ENCODE measurements at regions not wholly inside any gene's neighbourhood (a gene's known extent, or its start where the extent isn't known, plus 50 kb on each side); places are given as distances from the start of the nearest gene placed in this dataset.

DNA sequence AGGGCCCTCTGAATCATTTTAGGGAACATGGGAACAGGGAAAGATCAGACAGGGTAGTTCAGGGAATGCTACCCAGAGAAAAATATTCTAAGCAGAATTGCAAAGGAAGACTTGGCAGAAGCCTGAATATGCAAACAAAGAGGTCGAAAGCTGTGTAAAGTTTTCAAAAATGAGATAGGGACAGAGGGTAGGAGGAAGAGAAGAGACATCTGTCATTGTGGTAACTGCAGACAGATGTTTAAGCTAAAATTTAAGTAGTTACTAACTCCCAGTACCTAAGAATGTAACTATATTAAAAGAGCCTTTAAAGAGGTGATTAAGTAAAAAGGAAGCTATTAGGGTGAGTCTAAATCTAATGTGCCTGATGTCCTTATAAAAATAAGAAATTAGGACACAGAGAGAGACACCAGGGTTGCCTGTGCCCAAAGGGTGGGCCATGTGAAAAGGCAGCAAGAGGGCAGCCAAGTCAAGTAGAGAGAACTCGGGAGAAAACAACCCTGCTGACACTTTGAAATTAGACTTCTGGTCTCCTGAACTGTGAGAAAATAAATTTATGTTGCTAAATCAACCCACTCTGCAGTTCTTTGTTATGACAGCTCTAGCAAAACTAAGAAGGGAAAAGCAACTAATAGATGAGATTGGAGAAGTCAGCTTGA lies 1647.4 kb upstream of the C9orf72 start (continued):
- TF ChIP-seq, protein P1, sequence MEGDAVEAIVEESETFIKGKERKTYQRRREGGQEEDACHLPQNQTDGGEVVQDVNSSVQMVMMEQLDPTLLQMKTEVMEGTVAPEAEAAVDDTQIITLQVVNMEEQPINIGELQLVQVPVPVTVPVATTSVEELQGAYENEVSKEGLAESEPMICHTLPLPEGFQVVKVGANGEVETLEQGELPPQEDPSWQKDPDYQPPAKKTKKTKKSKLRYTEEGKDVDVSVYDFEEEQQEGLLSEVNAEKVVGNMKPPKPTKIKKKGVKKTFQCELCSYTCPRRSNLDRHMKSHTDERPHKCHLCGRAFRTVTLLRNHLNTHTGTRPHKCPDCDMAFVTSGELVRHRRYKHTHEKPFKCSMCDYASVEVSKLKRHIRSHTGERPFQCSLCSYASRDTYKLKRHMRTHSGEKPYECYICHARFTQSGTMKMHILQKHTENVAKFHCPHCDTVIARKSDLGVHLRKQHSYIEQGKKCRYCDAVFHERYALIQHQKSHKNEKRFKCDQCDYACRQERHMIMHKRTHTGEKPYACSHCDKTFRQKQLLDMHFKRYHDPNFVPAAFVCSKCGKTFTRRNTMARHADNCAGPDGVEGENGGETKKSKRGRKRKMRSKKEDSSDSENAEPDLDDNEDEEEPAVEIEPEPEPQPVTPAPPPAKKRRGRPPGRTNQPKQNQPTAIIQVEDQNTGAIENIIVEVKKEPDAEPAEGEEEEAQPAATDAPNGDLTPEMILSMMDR (IDR thresholded peaks at IDR 0.05; ENCODE audit: control extremely low read depth in 1 of 3, insufficient read depth in 1 of 3, low read depth in 1 of 3, low read length in 3 of 3): 0 out of 4 replicates have a peak, but pooled peaks of 1 of the 3 experiments have one; percentile 9
